Duodenal mucosa (tissue), 2 donors: ENCODE measurements at regions not wholly inside any gene's neighbourhood (a gene's known extent, or its start where the extent isn't known, plus 50 kb on each side); places are given as distances from the start of the nearest gene placed in this dataset.

ENCODE experiments used
- H3K27ac ChIP-seq: one replicate; pipeline ENCODE4 v1.7.0; 2013; ENCODE audit warnings: low read depth, low read length
- H3K27me3 ChIP-seq, 2 donors: one replicate each; pipeline ENCODE4 v1.7.0; 2013; ENCODE audit warnings: low read length in 2 of 2, control low read depth in 1 of 2; ENCODE audit not compliant: insufficient read depth in 2 of 2, control insufficient read depth in 1 of 2
- H3K36me3 ChIP-seq, 2 donors: one replicate each; pipeline ENCODE4 v1.7.0; 2013; ENCODE audit warnings: low read length in 2 of 2, control low read depth in 1 of 2; ENCODE audit not compliant: insufficient read depth in 2 of 2, control insufficient read depth in 1 of 2
- H3K4me1 ChIP-seq, 2 donors: one replicate each; pipeline ENCODE4 v1.7.0; 2013; ENCODE audit warnings: low read length in 2 of 2, control low read depth in 1 of 2; ENCODE audit not compliant: insufficient read depth in 2 of 2, control insufficient read depth in 1 of 2
- H3K4me3 ChIP-seq, 2 donors: one replicate each; pipeline ENCODE4 v1.7.0; 2013; ENCODE audit warnings: low read length in 2 of 2, low read depth in 1 of 2
- H3K9ac ChIP-seq, 2 donors: one replicate each; pipeline ENCODE4 v1.7.0; 2013; ENCODE audit warnings: low read length in 2 of 2, low read depth in 1 of 2
- H3K9me3 ChIP-seq, 2 donors: one replicate each; pipeline ENCODE4 v1.7.0; 2013; ENCODE audit warnings: low read length in 2 of 2, control low read depth in 1 of 2; ENCODE audit not compliant: control insufficient read depth in 1 of 2

DNA sequence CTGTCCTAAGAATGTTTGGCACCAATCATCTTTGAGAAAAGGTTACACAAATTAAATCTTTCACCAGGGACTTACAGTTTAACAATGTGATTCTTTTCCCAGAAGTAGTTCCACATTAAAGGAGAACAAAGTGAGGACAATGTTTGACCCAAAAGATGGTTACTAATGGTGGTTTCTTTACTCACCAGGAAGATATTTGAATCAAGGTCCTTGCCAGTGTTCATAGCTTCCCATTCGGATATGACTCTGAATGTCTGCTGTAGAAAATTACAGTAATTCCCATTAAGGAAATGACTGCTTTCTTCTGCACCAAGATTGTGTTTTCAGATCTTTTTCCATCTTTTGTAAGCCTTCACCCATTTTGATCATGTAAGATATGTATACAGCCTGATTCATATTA, 114.6 kb upstream of the ADAMTSL1 start:
- no peaks in the 10 kb centered on the region for H3K36me3 ChIP-seq
- no peaks in the 10 kb centered on the region for H3K27me3 ChIP-seq
- H3K27ac ChIP-seq: no peak overlapping the region
- no peak overlapping the region for H3K9ac ChIP-seq
- no peaks in the 10 kb centered on the region for H3K4me1 ChIP-seq
- H3K4me3 ChIP-seq: no peak overlapping the region
- H3K9me3 ChIP-seq: no peaks in the 10 kb centered on the region

DNA sequence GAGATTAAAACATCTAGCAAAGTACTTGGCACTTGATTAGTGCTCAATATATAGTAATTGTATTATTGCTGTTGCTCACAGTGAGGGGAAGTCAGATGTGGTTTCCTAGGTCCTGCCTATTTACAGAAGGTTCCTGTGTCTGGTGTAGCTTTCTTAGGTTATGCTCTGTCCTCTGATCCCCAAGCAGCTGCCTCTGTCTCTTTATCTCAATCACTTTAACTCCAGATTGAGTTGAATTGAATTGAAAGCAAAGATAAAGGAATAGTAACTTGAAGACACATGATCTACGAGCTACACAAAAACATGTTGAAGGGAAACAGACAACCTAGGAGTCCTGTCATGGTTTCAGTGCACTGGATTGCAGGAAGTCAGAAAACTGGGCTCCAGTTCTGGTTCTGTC, 113.9 kb upstream of the ADAMTSL1 start:
- H3K27me3 ChIP-seq: no peaks in the 10 kb centered on the region
- no peak overlapping the region for H3K27ac ChIP-seq
- H3K36me3 ChIP-seq: no peaks in the 10 kb centered on the region
- no peaks in the 10 kb centered on the region for H3K9me3 ChIP-seq
- no peak overlapping the region for H3K9ac ChIP-seq
- no peaks in the 10 kb centered on the region for H3K4me1 ChIP-seq
- no peak overlapping the region for H3K4me3 ChIP-seq

GRCh38 chr9:18361646-18362045, 112.3 kb upstream of the ADAMTSL1 start:
- Histone ChIP-seq H3K9ac (no peak overlapping the region), H3K9me3 (no peaks in the 10 kb centered on the region)

DNA sequence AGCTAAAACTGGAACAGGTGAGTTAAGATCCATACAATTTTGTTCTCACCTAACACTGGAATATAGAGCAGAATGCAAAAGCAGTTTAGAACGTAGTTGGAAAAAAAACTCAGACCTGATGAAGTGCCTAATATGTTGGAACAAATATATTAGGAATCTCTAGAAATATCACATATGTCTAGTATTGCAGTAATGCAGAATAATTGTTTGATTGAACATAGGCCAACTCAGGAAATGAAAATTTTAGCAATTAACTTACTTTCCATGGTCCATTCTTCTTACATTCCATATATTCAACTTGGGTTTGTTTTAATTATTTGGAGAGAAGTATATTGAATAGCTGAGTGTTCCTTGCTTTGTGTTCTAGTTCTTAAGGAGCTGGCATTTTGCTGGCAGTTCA, 111.8 kb upstream of the ADAMTSL1 start:
- H3K27ac ChIP-seq: no peak overlapping the region
- no peaks in the 10 kb centered on the region for H3K9me3 ChIP-seq
- no peaks in the 10 kb centered on the region for H3K36me3 ChIP-seq
- H3K4me3 ChIP-seq: no peak overlapping the region
- H3K27me3 ChIP-seq: no peaks in the 10 kb centered on the region
- H3K9ac ChIP-seq: no peak overlapping the region
- H3K4me1 ChIP-seq: no peaks in the 10 kb centered on the region

More at GRCh38 chr9:18361646-18362045, 112.3 kb upstream of the ADAMTSL1 start:
- Histone ChIP-seq H3K4me1 (no peaks in the 10 kb centered on the region), H3K27ac (no peak overlapping the region), H3K4me3 (no peak overlapping the region), H3K27me3 (no peaks in the 10 kb centered on the region), H3K36me3 (no peaks in the 10 kb centered on the region)

DNA sequence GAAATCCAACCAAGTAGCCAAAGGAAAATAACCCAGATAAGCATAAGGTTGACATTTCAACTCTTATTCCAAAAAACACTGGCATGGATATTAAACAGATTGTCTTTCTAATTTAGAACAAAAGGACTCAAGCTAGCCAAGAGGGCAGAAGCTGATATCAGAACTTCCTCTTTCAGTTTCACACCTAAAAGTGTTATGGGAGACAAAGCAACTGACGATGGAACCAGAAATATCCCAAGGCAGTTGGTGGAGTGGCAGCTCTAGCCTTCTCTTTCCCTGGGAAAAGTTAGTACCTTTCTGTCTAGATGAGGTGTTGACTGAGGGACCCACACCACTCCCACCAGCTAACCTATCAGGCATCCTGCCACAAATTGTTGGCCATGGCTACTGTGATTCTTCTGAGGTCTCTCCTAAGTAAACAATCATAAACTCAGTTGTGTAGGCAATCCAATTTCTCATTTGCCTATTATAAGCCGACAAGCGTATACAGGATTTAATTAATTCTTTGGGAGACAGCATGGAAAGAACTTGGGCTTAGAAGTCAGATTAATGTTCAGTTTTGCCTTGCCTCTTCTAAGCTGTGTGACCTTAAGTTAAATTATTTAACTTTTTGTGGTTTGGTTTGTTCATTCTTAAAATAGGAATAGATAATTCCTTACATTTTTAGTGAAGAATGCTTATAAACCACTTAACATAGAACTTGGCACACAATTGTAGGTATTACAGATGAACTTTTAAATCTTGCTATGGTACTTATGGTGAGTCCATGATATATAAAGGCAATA, 110.9 kb upstream of the ADAMTSL1 start:
- Histone ChIP-seq H3K9me3 (no peaks in the 10 kb centered on the region), H3K36me3 (no peaks in the 10 kb centered on the region), H3K4me1 (no peaks in the 10 kb centered on the region), H3K4me3 (no peak overlapping the region), H3K27me3 (no peaks in the 10 kb centered on the region), H3K27ac (no peak overlapping the region), H3K9ac (no peak overlapping the region)

GRCh38 chr9:18365651-18366050, 108.3 kb upstream of the ADAMTSL1 start:
- H3K36me3 ChIP-seq: no peaks in the 10 kb centered on the region
- H3K4me3 ChIP-seq: no peak overlapping the region
- H3K27ac ChIP-seq: no peak overlapping the region
- no peaks in the 10 kb centered on the region for H3K27me3 ChIP-seq
- no peak overlapping the region for H3K9ac ChIP-seq
- no peaks in the 10 kb centered on the region for H3K4me1 ChIP-seq
- no peaks in the 10 kb centered on the region for H3K9me3 ChIP-seq

DNA sequence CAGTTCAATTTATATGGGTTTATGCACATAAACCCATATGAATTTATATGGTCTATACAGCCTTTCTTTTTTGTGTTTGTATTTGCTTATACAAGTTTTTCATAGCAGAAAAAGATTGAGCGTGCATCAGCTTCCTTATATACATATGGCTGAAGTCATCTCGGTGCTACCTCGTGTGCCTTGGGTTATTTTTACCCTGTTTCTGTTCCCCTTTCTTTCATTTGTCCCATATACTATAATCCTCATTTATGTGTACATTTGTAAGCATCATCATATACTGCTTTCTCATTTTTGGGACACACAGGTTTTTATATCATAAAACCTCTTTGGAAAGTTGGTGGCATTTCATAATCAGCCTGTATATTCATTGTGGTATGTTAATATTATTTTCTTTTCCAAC, 107.8 kb upstream of the ADAMTSL1 start:
- no peak overlapping the region for H3K27ac ChIP-seq
- no peaks in the 10 kb centered on the region for H3K36me3 ChIP-seq
- H3K4me1 ChIP-seq: no peaks in the 10 kb centered on the region
- no peak overlapping the region for H3K4me3 ChIP-seq
- no peaks in the 10 kb centered on the region for H3K9me3 ChIP-seq
- no peaks in the 10 kb centered on the region for H3K27me3 ChIP-seq
- H3K9ac ChIP-seq: no peak overlapping the region

- H3K36me3 ChIP-seq: no peaks in the 10 kb centered on the region
- H3K4me1 ChIP-seq: no peaks in the 10 kb centered on the region
- H3K9ac ChIP-seq: no peak overlapping the region
- H3K27ac ChIP-seq: no peak overlapping the region
- no peaks in the 10 kb centered on the region for H3K9me3 ChIP-seq
- no peaks in the 10 kb centered on the region for H3K27me3 ChIP-seq
- no peak overlapping the region for H3K4me3 ChIP-seq
Measured at GRCh38 chr9:18368206-18368605, 105.7 kb upstream of the ADAMTSL1 start.

DNA sequence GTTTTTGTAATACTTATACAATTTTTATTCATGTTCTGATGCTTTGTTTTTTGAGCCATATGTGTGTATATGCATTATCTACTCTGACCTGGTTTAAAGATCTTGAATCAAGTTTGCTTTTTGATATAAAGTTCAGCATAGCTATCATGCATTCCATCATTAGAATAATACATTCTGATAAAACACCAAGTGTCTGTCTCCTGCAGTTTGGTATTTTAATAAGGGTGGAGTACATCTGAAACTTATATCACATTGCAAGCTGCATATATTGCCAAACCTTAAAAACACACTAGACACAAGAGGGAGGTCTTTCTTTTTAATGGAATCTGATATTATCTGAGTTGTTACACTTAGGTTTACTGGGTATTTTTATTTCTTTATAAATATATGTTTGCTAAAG, 102.8 kb upstream of the ADAMTSL1 start:
- Histone ChIP-seq H3K36me3 (no peaks in the 10 kb centered on the region), H3K9ac (no peak overlapping the region), H3K9me3 (no peaks in the 10 kb centered on the region), H3K4me1 (no peaks in the 10 kb centered on the region), H3K27ac (no peak overlapping the region), H3K27me3 (no peaks in the 10 kb centered on the region), H3K4me3 (no peak overlapping the region)

- Histone ChIP-seq H3K27ac (no peak overlapping the region), H3K4me1 (no peaks in the 10 kb centered on the region), H3K27me3 (no peaks in the 10 kb centered on the region), H3K9me3 (no peaks in the 10 kb centered on the region), H3K9ac (no peak overlapping the region), H3K4me3 (no peak overlapping the region), H3K36me3 (no peaks in the 10 kb centered on the region)
Measured at GRCh38 chr9:18371621-18372020, 102.3 kb upstream of the ADAMTSL1 start.
